ENCODE measurements at regions not wholly inside any gene's neighbourhood (a gene's known extent, or its start where the extent isn't known, plus 50 kb on each side); places are given as distances from the start of the nearest gene placed in this dataset.

DNA sequence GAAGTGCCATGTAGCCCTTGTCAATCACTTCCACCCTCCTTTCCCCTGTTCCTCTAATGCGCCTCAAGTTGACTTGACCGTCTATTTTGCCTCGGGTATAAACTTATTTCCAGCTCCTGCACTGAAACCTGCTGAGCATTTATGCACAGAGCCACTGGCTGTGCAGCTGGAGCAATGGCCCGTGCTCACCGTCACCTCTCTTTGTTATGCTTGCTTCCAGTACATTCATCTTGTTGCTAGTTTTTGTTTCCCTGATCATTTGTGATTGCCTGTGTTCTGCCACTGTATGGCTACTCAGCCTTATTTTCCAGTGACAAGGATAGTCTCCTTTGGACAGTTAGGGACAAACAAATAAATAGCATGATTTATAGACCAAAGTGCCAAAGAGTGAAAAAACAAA, 183.1 kb upstream of the C9orf72 start:
- Histone ChIP-seq H4K20me1 (ENCODE audit: insufficient read depth) (no peaks in the 10 kb centered on the region), H3K36me3 (ENCODE audit: control insufficient read depth in 1 of 2, insufficient read depth in 2 of 2, low read length in 2 of 2) (no peaks in the 10 kb centered on the region), H3K27me3 (ENCODE audit: insufficient read depth, low read length) (no peaks in the 10 kb centered on the region), H3K9ac (ENCODE audit: low read length) (no peak overlapping the region), H3K79me2 (ENCODE audit: insufficient read depth, low read length) (no peaks in the 10 kb centered on the region), H3K4me1 (ENCODE audit: control insufficient read depth in 1 of 2, insufficient read depth in 2 of 2, low read length in 2 of 2) (no peaks in the 10 kb centered on the region), H3K4me2 (ENCODE audit: low read length) (no peak overlapping the region), H3K9me3 (ENCODE audit: control insufficient read depth in 1 of 2, insufficient read depth in 1 of 2, low read depth in 1 of 2, low read length in 2 of 2) (no peaks in the 10 kb centered on the region), H2AFZ (ENCODE audit: low read depth, low read length, poor library complexity, severe bottlenecking) (no peak overlapping the region), H3K27ac (ENCODE audit: low read depth, low read length) (no peak overlapping the region), H3K4me3 (replicated peaks in 1 of 2; ENCODE audit: low read depth in 1 of 2, low read length in 2 of 2) (no peak overlapping the region), H3K9me2 (ENCODE audit: insufficient read depth) (no peaks in the 10 kb centered on the region)
- intact Hi-C loops (cut with micrococcal nuclease) = no loop called here
- BruUV-seq (replicated peaks) = no TSS peak
- RAD21 ChIA-PET (ENCODE audit: low non-redundant PET in 1 of 2, low total read pairs in 2 of 2, uncharacterized antibody in 2 of 2, unreplicated experiment in 2 of 2) = no interaction called here
- CTCF ChIA-PET = no interaction called here
- POLR2A ChIA-PET = no interaction called here
- no peak for ATAC-seq
- TF ChIP-seq POLR2A (IDR thresholded peaks at IDR 0.05; ENCODE audit: borderline replicate concordance, extremely low read depth, insufficient read depth, insufficient read length) (no peak), RAD21 (IDR thresholded peaks at IDR 0.05; ENCODE audit: low read depth) (no peak)
- DNase-seq (ENCODE audit: low read depth, low spot score) = no peak

DNA sequence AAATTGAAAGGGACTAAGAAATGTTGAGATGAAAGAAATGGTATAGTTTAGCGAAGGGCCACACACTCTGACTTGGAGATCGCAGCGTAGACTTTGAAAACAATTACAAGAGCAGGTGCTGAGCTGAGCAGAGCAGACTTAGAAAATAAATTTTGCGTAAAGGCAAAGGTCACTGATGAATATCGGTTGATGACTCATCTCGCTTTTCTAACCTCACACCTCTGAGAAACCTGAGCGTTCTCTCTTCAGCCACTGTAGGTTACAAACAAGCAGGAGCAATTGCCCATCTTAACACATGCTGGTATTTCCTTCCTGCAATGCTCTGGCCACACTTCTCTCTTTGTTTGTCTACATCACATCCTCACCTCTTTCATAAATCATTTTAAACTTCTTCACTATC, 190.6 kb upstream of the C9orf72 start:
- ChIA-PET RAD21 (ENCODE audit: low non-redundant PET in 1 of 2, low total read pairs in 2 of 2, uncharacterized antibody in 2 of 2, unreplicated experiment in 2 of 2) (no interaction called here), POLR2A (no interaction called here), CTCF (no interaction called here)
- ATAC-seq (no peak), DNase-seq (ENCODE audit: low read depth, low spot score) (no peak)
- H3K36me3 ChIP-seq (ENCODE audit: control insufficient read depth in 1 of 2, insufficient read depth in 2 of 2, low read length in 2 of 2) = no peaks in the 10 kb centered on the region
- no peaks in the 10 kb centered on the region for H3K27me3 ChIP-seq (ENCODE audit: insufficient read depth, low read length)
- BruUV-seq (replicated peaks) = no TSS peak
- TF ChIP-seq POLR2A (IDR thresholded peaks at IDR 0.05; ENCODE audit: borderline replicate concordance, extremely low read depth, insufficient read depth, insufficient read length) (no peak), EZH2 (IDR thresholded peaks at IDR 0.05) (no peak), FOSL1 (IDR thresholded peaks at IDR 0.05; ENCODE audit: low read depth) (no peak), YY1 (IDR thresholded peaks at IDR 0.05; ENCODE audit: extremely low read depth, insufficient replicate concordance, low read depth, low read length) (no peak), TCF7L2 (IDR thresholded peaks at IDR 0.05; ENCODE audit: borderline replicate concordance, extremely low read depth, insufficient read depth, insufficient read length) (no peak), ZFX (IDR thresholded peaks at IDR 0.05) (no peak), CEBPB (IDR thresholded peaks at IDR 0.05; ENCODE audit: low read depth) (no peak), CBX3 (IDR thresholded peaks at IDR 0.05; ENCODE audit: low read depth) (no peak), RAD21 (IDR thresholded peaks at IDR 0.05; ENCODE audit: low read depth) (no peak), SRF (IDR thresholded peaks at IDR 0.05; ENCODE audit: low read depth) (no peak), POLR2AphosphoS5 (IDR thresholded peaks at IDR 0.05; ENCODE audit: low read depth, low read length) (no peak), SP1 (IDR thresholded peaks at IDR 0.05; ENCODE audit: low read depth) (no peak)
- TF ChIP-seq, protein P1, sequence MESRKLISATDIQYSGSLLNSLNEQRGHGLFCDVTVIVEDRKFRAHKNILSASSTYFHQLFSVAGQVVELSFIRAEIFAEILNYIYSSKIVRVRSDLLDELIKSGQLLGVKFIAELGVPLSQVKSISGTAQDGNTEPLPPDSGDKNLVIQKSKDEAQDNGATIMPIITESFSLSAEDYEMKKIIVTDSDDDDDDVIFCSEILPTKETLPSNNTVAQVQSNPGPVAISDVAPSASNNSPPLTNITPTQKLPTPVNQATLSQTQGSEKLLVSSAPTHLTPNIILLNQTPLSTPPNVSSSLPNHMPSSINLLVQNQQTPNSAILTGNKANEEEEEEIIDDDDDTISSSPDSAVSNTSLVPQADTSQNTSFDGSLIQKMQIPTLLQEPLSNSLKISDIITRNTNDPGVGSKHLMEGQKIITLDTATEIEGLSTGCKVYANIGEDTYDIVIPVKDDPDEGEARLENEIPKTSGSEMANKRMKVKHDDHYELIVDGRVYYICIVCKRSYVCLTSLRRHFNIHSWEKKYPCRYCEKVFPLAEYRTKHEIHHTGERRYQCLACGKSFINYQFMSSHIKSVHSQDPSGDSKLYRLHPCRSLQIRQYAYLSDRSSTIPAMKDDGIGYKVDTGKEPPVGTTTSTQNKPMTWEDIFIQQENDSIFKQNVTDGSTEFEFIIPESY (IDR thresholded peaks at IDR 0.05; ENCODE audit: extremely low read depth, insufficient replicate concordance, low read length) = no peak
- TF ChIP-seq, protein P2, sequence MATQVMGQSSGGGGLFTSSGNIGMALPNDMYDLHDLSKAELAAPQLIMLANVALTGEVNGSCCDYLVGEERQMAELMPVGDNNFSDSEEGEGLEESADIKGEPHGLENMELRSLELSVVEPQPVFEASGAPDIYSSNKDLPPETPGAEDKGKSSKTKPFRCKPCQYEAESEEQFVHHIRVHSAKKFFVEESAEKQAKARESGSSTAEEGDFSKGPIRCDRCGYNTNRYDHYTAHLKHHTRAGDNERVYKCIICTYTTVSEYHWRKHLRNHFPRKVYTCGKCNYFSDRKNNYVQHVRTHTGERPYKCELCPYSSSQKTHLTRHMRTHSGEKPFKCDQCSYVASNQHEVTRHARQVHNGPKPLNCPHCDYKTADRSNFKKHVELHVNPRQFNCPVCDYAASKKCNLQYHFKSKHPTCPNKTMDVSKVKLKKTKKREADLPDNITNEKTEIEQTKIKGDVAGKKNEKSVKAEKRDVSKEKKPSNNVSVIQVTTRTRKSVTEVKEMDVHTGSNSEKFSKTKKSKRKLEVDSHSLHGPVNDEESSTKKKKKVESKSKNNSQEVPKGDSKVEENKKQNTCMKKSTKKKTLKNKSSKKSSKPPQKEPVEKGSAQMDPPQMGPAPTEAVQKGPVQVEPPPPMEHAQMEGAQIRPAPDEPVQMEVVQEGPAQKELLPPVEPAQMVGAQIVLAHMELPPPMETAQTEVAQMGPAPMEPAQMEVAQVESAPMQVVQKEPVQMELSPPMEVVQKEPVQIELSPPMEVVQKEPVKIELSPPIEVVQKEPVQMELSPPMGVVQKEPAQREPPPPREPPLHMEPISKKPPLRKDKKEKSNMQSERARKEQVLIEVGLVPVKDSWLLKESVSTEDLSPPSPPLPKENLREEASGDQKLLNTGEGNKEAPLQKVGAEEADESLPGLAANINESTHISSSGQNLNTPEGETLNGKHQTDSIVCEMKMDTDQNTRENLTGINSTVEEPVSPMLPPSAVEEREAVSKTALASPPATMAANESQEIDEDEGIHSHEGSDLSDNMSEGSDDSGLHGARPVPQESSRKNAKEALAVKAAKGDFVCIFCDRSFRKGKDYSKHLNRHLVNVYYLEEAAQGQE (IDR thresholded peaks at IDR 0.05; ENCODE audit: low read depth) = no peak
- TF ChIP-seq, protein P3, sequence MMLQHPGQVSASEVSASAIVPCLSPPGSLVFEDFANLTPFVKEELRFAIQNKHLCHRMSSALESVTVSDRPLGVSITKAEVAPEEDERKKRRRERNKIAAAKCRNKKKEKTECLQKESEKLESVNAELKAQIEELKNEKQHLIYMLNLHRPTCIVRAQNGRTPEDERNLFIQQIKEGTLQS (IDR thresholded peaks at IDR 0.05) = no peak
- H3K4me3 ChIP-seq (replicated peaks in 1 of 2; ENCODE audit: low read depth in 1 of 2, low read length in 2 of 2) = no peak overlapping the region
- no peak overlapping the region for H3K9ac ChIP-seq (ENCODE audit: low read length)
- H3K9me2 ChIP-seq (ENCODE audit: insufficient read depth) = no peaks in the 10 kb centered on the region
- no peaks in the 10 kb centered on the region for H3K9me3 ChIP-seq (ENCODE audit: control insufficient read depth in 1 of 2, insufficient read depth in 1 of 2, low read depth in 1 of 2, low read length in 2 of 2)
- H3K4me2 ChIP-seq (ENCODE audit: low read length) = no peak overlapping the region
- H4K20me1 ChIP-seq (ENCODE audit: insufficient read depth) = no peaks in the 10 kb centered on the region
- intact Hi-C loops (cut with micrococcal nuclease) = no loop called here
- no peaks in the 10 kb centered on the region for H3K4me1 ChIP-seq (ENCODE audit: control insufficient read depth in 1 of 2, insufficient read depth in 2 of 2, low read length in 2 of 2)
- H2AFZ ChIP-seq (ENCODE audit: low read depth, low read length, poor library complexity, severe bottlenecking) = no peak overlapping the region
- no peak overlapping the region for H3K27ac ChIP-seq (ENCODE audit: low read depth, low read length)
- no peaks in the 10 kb centered on the region for H3K79me2 ChIP-seq (ENCODE audit: insufficient read depth, low read length)
